ENCODE measurements at regions not wholly inside any gene's neighbourhood (a gene's known extent, or its start where the extent isn't known, plus 50 kb on each side); places are given as distances from the start of the nearest gene placed in this dataset.

DNA sequence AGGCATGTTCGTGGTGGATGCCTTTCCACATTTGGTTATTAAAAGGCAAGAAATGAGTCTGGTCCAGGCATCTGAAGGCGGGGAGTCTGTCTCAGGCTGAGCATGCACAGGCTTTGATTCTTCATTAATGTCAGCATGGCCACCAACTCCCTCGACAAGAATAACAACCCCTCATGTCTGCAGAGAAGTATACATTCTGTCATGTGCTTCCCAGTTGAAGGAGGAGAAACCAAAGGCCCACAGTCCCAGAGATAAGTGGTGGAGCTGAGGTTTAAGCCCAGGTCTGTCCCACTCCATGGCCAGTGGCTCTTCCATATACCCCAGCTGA lies 61.6 kb upstream of the LAPTM5 start:
- no peak overlapping the region for H2AFZ ChIP-seq (ENCODE audit: low read length, unreplicated experiment)
- no peak overlapping the region for H3K4me3 ChIP-seq (ENCODE audit: low read depth, low read length)
- no peaks in the 10 kb centered on the region for H3K27me3 ChIP-seq (ENCODE audit: insufficient read depth, low read length)
- H3K79me2 ChIP-seq (ENCODE audit: control insufficient read depth, insufficient read depth, low read length, unreplicated experiment), result no peaks in the 10 kb centered on the region
- H3K27ac ChIP-seq (ENCODE audit: low read depth, low read length), result no peak overlapping the region
- no peaks in the 10 kb centered on the region for H3K36me3 ChIP-seq (ENCODE audit: insufficient read depth, low read length)
- H3K4me1 ChIP-seq (ENCODE audit: control insufficient read depth, insufficient read depth, low read length, unreplicated experiment), result peaks cover 22% of the 10 kb centered on the region

DNA sequence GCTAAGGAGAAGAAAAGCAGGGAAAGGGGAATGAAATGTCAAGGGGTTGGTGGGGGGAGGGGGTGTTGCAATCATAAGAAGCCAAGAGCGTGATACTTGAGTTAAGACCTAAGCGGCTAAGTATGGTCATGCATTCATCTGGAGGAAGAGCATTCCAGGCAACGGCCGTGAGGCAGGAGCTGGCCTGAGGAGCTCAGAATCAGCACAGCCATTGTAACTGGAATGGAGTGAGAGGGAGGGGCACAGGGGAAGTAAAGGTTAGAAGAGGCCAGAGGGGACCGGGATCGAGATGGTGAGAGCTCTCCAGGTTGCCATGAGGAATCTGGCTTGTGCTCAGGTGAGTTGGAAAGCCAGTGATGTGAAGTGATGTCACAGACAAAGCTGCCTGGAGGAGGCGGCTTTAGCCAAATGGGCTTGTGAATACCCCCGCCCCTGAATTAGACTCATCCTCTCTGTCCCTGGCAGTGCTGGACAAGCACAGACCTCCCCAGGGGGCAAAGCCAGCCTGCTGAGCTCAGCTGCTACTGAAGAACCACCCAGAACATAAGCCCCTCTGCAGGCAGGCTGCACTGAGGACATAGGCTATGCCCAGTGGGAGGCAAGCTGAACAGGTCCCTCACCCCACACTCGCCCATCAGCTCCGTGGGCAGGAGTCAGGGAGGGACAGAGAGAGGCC lies 61.1 kb upstream of the LAPTM5 start:
- Histone ChIP-seq H3K4me1 (ENCODE audit: control insufficient read depth, insufficient read depth, low read length, unreplicated experiment) (peaks cover 21% of the 10 kb centered on the region), H3K27me3 (ENCODE audit: insufficient read depth, low read length) (no peaks in the 10 kb centered on the region), H3K36me3 (ENCODE audit: insufficient read depth, low read length) (no peaks in the 10 kb centered on the region), H3K27ac (ENCODE audit: low read depth, low read length) (no peak overlapping the region), H3K4me3 (ENCODE audit: low read depth, low read length) (no peak overlapping the region), H2AFZ (ENCODE audit: low read length, unreplicated experiment) (no peak overlapping the region), H3K79me2 (ENCODE audit: control insufficient read depth, insufficient read depth, low read length, unreplicated experiment) (no peaks in the 10 kb centered on the region)

DNA sequence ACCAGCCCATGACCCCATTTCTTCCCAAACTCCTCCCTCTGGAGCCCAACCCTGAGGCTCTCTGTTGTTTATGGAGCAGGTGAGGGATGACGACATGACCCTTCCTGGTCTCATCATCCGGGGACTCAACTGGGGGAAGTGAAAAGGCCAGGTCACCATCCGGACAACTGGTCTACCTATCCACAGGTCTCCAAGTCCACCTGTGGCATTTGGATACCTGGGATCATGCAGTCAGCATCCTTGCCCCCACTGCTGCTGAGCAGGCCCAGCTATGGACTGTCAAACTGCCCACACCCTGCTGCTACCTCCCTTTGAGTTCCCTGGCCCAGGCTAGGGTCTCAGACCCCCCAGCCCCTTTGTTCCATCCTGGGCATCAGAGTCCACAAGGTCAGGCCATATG lies 60.0 kb upstream of the LAPTM5 start:
- no peaks in the 10 kb centered on the region for H3K27me3 ChIP-seq (ENCODE audit: insufficient read depth, low read length)
- peaks cover 12% of the 10 kb centered on the region for H3K4me1 ChIP-seq (ENCODE audit: control insufficient read depth, insufficient read depth, low read length, unreplicated experiment)
- H3K79me2 ChIP-seq (ENCODE audit: control insufficient read depth, insufficient read depth, low read length, unreplicated experiment), result no peaks in the 10 kb centered on the region
- no peak overlapping the region for H3K27ac ChIP-seq (ENCODE audit: low read depth, low read length)
- H2AFZ ChIP-seq (ENCODE audit: low read length, unreplicated experiment), result no peak overlapping the region
- no peak overlapping the region for H3K4me3 ChIP-seq (ENCODE audit: low read depth, low read length)
- no peaks in the 10 kb centered on the region for H3K36me3 ChIP-seq (ENCODE audit: insufficient read depth, low read length)

DNA sequence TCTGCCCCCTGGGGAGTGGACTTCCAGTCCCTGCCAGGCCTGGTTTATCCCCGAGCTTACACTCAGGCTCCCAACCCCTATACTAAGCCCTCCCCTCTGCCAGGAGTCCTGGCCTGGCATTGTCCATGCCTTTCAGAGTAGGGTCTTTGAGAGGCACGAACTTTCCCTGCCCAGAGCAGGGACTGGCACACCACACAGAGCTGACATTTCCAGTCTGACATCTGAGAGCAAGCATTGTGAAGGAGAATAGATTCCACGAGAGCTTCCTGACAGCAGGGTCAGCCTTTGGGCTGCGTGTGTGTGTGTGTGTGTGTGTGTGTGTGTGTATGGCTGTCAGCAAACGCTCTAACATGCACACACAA lies 59.5 kb upstream of the LAPTM5 start:
- peaks cover 12% of the 10 kb centered on the region for H3K4me1 ChIP-seq (ENCODE audit: control insufficient read depth, insufficient read depth, low read length, unreplicated experiment)
- H3K36me3 ChIP-seq (ENCODE audit: insufficient read depth, low read length), result no peaks in the 10 kb centered on the region
- no peaks in the 10 kb centered on the region for H3K27me3 ChIP-seq (ENCODE audit: insufficient read depth, low read length)
- H2AFZ ChIP-seq (ENCODE audit: low read length, unreplicated experiment), result no peak overlapping the region
- no peaks in the 10 kb centered on the region for H3K79me2 ChIP-seq (ENCODE audit: control insufficient read depth, insufficient read depth, low read length, unreplicated experiment)
- no peak overlapping the region for H3K4me3 ChIP-seq (ENCODE audit: low read depth, low read length)
- H3K27ac ChIP-seq (ENCODE audit: low read depth, low read length), result no peak overlapping the region

DNA sequence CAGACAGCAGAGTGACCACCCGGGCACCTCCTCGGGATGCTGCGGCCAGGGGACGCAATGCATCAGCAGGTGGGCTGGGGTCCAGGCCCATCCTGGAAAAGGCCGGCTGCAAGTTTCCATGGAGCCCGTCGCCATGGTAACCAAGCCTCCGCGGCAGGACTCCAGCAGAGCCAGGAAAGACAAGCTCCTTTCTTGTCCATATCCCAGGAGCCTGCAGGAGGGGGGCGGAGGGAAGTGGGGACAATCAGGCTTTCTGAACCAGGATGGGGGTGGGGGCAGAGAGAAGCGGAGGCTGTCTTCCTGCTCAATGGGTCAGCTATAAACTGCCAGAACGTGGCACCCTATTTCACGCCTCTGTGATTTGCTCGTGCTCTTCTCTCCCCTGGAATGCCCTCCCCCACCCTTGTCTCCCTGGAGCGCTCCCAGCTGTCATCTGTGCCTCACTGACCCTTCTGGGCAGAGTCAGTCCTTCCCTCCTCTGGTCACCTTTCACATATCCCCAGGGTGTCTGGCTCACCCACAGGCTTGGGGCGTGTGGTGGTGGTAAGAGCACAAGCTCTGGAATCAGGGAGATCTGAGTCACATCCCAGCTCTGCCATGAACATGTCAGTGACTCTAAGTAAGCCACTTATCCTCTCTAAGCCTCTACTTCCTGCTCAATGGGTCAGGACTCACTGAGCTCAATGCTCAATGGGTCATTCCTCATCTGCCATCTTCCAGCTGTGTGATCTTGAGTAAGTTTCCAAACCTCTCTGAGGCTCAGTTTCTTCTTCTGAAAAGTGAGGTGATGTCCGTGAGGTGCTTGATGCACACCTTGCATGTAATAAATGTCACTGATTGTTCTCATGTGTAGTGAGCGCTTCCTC lies 58.9 kb upstream of the LAPTM5 start:
- H2AFZ ChIP-seq (ENCODE audit: low read length, unreplicated experiment), result no peak overlapping the region
- H3K36me3 ChIP-seq (ENCODE audit: insufficient read depth, low read length), result no peaks in the 10 kb centered on the region
- no peaks in the 10 kb centered on the region for H3K27me3 ChIP-seq (ENCODE audit: insufficient read depth, low read length)
- no peak overlapping the region for H3K27ac ChIP-seq (ENCODE audit: low read depth, low read length)
- H3K4me1 ChIP-seq (ENCODE audit: control insufficient read depth, insufficient read depth, low read length, unreplicated experiment), result peaks cover 12% of the 10 kb centered on the region
- H3K4me3 ChIP-seq (ENCODE audit: low read depth, low read length), result 0 out of 2 replicates have a peak overlapping the region, but pooled peaks have one; percentile 2
- H3K79me2 ChIP-seq (ENCODE audit: control insufficient read depth, insufficient read depth, low read length, unreplicated experiment), result no peaks in the 10 kb centered on the region

DNA sequence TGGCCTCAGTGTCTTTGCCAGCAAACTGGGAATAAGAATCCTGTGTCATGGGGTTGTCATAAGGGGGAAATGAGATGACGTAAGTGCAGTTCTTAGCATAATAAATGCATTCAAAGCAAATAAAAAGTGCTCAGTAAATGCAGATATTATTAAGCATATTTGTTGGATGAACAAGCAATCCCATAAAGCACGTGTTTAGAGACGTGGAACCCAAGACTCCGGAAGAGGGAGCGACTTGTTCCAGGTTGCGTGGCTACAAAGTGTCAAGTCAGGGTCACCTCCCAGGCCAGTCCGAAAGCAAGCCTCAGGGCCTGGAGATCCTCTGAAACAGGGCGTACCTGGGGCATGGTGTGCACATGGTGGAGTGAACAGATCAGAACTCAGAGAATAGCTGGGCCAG lies 58.0 kb upstream of the LAPTM5 start:
- Histone ChIP-seq H3K27me3 (ENCODE audit: insufficient read depth, low read length) (no peaks in the 10 kb centered on the region), H3K27ac (ENCODE audit: low read depth, low read length) (no peak overlapping the region), H3K4me3 (ENCODE audit: low read depth, low read length) (no peak overlapping the region), H3K4me1 (ENCODE audit: control insufficient read depth, insufficient read depth, low read length, unreplicated experiment) (peaks cover 18% of the 10 kb centered on the region), H3K36me3 (ENCODE audit: insufficient read depth, low read length) (no peaks in the 10 kb centered on the region), H2AFZ (ENCODE audit: low read length, unreplicated experiment) (no peak overlapping the region), H3K79me2 (ENCODE audit: control insufficient read depth, insufficient read depth, low read length, unreplicated experiment) (no peaks in the 10 kb centered on the region)

DNA sequence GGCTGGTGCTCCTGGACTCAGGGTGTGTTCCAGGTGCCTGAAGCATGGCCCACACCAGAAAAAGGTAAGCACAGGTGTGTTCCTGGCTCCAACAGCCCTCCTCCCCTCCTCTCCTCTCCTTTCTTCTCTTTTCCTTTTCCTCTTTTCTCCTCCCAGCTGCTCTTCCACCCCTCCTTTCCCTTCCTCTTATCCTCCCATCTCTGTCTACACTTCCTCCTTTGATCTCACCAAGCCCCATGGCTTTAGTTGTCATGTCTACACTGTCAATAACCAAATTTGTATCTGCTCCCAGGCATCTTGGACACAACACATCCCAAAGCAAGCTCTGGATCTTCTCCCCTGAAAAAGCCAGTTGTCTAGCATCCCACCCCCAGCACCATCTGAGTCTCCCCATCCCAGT lies 56.7 kb upstream of the LAPTM5 start:
- H3K36me3 ChIP-seq (ENCODE audit: insufficient read depth, low read length), result no peaks in the 10 kb centered on the region
- no peak overlapping the region for H2AFZ ChIP-seq (ENCODE audit: low read length, unreplicated experiment)
- H3K27me3 ChIP-seq (ENCODE audit: insufficient read depth, low read length), result no peaks in the 10 kb centered on the region
- H3K4me3 ChIP-seq (ENCODE audit: low read depth, low read length), result no peak overlapping the region
- H3K27ac ChIP-seq (ENCODE audit: low read depth, low read length), result no peak overlapping the region
- peaks cover 30% of the 10 kb centered on the region for H3K4me1 ChIP-seq (ENCODE audit: control insufficient read depth, insufficient read depth, low read length, unreplicated experiment)
- no peaks in the 10 kb centered on the region for H3K79me2 ChIP-seq (ENCODE audit: control insufficient read depth, insufficient read depth, low read length, unreplicated experiment)

DNA sequence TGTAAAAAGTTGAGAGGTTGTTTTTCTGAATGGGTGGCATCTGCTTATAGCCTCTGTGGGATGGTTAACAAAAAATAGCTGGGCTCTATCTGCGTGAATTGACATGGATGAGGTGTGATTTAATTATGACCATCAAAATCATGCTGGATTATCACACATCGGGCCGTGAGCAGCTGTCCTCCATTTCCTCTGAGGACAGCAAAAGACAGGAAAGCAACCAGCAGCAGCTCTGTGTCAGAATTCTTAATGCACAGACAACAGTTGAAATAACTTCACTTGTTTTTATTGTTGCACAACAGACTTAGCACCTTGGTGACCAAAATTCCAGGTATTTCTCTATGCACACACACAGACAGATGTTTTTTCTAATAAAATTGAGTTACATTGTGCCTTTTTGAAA lies 54.5 kb upstream of the LAPTM5 start:
- Histone ChIP-seq H2AFZ (ENCODE audit: low read length, unreplicated experiment) (no peak overlapping the region), H3K36me3 (ENCODE audit: insufficient read depth, low read length) (no peaks in the 10 kb centered on the region), H3K27me3 (ENCODE audit: insufficient read depth, low read length) (no peaks in the 10 kb centered on the region)

DNA sequence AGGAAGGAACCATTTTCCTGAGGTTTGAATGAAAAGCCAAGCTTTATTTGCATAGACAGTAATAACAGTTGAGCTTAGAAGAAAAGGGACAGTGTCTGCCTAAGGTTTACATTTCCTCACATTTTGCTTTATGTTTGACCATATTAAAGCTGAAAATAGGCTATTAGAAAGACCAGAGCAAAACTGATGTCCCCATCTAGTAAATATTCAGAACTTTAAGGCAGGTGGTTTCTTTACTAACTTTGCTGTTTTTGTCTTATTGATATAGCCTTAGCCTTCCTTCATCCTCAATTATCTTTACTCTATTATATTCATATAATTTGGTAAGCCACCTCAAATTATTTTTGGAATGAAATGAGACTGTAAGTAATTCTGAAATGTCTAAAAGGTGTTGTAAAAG lies 53.6 kb upstream of the LAPTM5 start:
- no peak overlapping the region for H2AFZ ChIP-seq (ENCODE audit: low read length, unreplicated experiment)
- peaks cover 44% of the 10 kb centered on the region for H3K4me1 ChIP-seq (ENCODE audit: control insufficient read depth, insufficient read depth, low read length, unreplicated experiment)
- H3K79me2 ChIP-seq (ENCODE audit: control insufficient read depth, insufficient read depth, low read length, unreplicated experiment), result no peaks in the 10 kb centered on the region
- H3K36me3 ChIP-seq (ENCODE audit: insufficient read depth, low read length), result no peaks in the 10 kb centered on the region
- no peak overlapping the region for H3K27ac ChIP-seq (ENCODE audit: low read depth, low read length)
- H3K4me3 ChIP-seq (ENCODE audit: low read depth, low read length), result no peak overlapping the region
- no peaks in the 10 kb centered on the region for H3K27me3 ChIP-seq (ENCODE audit: insufficient read depth, low read length)

More for the DNA sequence above, 54.5 kb upstream of the LAPTM5 start:
- H3K79me2 ChIP-seq (ENCODE audit: control insufficient read depth, insufficient read depth, low read length, unreplicated experiment), result no peaks in the 10 kb centered on the region
- H3K27ac ChIP-seq (ENCODE audit: low read depth, low read length), result no peak overlapping the region
- H3K4me1 ChIP-seq (ENCODE audit: control insufficient read depth, insufficient read depth, low read length, unreplicated experiment), result peaks cover 50% of the 10 kb centered on the region
- no peak overlapping the region for H3K4me3 ChIP-seq (ENCODE audit: low read depth, low read length)

DNA sequence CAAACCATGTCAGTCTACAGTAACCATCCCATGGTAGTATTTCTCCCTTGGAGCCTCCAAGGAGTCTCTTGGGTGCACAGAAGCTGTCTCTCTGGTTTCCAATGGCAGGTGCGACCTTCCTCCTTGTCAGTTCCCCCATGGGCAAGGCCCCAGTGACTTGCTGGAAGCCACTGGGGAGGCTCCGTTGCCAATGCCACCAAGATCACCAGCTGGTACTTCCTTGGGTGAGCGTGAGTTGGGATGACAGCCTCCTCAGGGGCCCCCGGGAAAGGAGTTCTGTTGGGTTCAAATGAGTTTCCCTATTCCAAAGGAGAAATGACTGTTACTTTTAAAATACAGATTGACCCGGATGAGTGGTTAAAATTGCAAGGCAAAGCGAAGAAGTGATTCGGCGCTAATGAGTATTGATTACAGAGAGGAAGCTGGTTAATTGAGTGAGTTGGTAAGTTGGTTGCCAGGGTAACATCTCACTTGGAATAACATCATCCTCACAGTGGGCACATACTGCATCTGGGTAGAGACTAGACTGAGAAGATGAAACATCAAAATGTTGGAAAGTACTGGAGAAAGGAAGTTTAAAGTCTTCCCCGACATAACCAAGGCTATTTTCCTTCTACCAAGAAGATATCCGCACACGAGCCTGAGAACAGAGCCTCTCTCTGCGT lies 53.0 kb upstream of the LAPTM5 start:
- Histone ChIP-seq H3K27ac (ENCODE audit: low read depth, low read length) (peak overlapping the region; percentile 46; the same call in 1 of the 2 replicates), H3K27me3 (ENCODE audit: insufficient read depth, low read length) (no peaks in the 10 kb centered on the region), H3K36me3 (ENCODE audit: insufficient read depth, low read length) (no peaks in the 10 kb centered on the region)

More for the DNA sequence above, 53.0 kb upstream of the LAPTM5 start:
- H3K4me1 ChIP-seq (ENCODE audit: control insufficient read depth, insufficient read depth, low read length, unreplicated experiment), result peaks cover 42% of the 10 kb centered on the region
- no peak overlapping the region for H3K4me3 ChIP-seq (ENCODE audit: low read depth, low read length)
- no peak overlapping the region for H2AFZ ChIP-seq (ENCODE audit: low read length, unreplicated experiment)
- H3K79me2 ChIP-seq (ENCODE audit: control insufficient read depth, insufficient read depth, low read length, unreplicated experiment), result no peaks in the 10 kb centered on the region

Data from ACC112 (cell line).